Keratinocyte (primary cell): ENCODE measurements at regions not wholly inside any gene's neighbourhood (a gene's known extent, or its start where the extent isn't known, plus 50 kb on each side); places are given as distances from the start of the nearest gene placed in this dataset.

Experiments
- CTCF ChIP-seq, 3 experiments: IDR thresholded peaks in 1 of 3; conservative IDR thresholded peaks in 1 of 3; optimal IDR thresholded peaks in 1 of 3; 2 replicates in 2 of 3; 3 replicates in 1 of 3; pipeline versions ENCODE3 to v1.5.1; 2011; ENCODE audit warnings: low read length in 3 of 3, mild to moderate bottlenecking in 3 of 3, moderate library complexity in 2 of 3, control low read depth in 1 of 3, inconsistent platforms in 1 of 3; ENCODE audit not compliant: insufficient read depth in 2 of 3; ENCODE audit errors: extremely low read depth in 1 of 3
- EZH2 ChIP-seq: IDR thresholded peaks from one replicate; pipeline ENCODE4 v1.6.1; 2012; ENCODE audit warnings: inconsistent platforms, mild to moderate bottlenecking, low read length, moderate library complexity

- TF ChIP-seq CTCF (optimal IDR thresholded peaks at IDR 0.05 in 1 of 3, IDR thresholded peaks at IDR 0.05 in 1 of 3, conservative IDR thresholded peaks at IDR 0.05 in 1 of 3; ENCODE audit: extremely low read depth in 1 of 3, insufficient read depth in 2 of 3, low read length in 3 of 3) (no peak), EZH2 (no peak)
These were observed 248.8 kb upstream of the ADGRL2 start for GRCh38 chr1:81551946-81552345.
